Cardiac fibroblast (primary cell): ENCODE measurements at regions not wholly inside any gene's neighbourhood (a gene's known extent, or its start where the extent isn't known, plus 50 kb on each side); places are given as distances from the start of the nearest gene placed in this dataset.
A peak's percentile ranks its signal among the peaks of the same experiment; 100 is the strongest.
"Not testable (repeated sequence)": the region's sequence is repeated elsewhere in the genome, so short reads cannot be mapped to it uniquely, and the experiment has no call there.

ENCODE experiments used
- DNase-seq, 2 donors: peaks; one replicate each; pipeline versions ENCODE4 v3.0.0 to v3.0.0-alpha.2; 2010; ENCODE audit warnings: low read depth in 2 of 2
- H3K4me3 ChIP-seq, 2 donors: replicated peaks in 1 of 2; 1 replicate in 1 of 2; 2 replicates in 1 of 2; pipeline ENCODE4 v1.5.1; 2011; ENCODE audit warnings: low read depth in 2 of 2, low read length in 2 of 2, mild to moderate bottlenecking in 2 of 2, moderate library complexity in 1 of 2
- TF ChIP-seq, protein P1 (sequence below): IDR thresholded peaks from one replicate; pipeline ENCODE4 v1.5.1; 2011; ENCODE audit warnings: low read depth, mild to moderate bottlenecking, low read length, inconsistent platforms

DNA sequence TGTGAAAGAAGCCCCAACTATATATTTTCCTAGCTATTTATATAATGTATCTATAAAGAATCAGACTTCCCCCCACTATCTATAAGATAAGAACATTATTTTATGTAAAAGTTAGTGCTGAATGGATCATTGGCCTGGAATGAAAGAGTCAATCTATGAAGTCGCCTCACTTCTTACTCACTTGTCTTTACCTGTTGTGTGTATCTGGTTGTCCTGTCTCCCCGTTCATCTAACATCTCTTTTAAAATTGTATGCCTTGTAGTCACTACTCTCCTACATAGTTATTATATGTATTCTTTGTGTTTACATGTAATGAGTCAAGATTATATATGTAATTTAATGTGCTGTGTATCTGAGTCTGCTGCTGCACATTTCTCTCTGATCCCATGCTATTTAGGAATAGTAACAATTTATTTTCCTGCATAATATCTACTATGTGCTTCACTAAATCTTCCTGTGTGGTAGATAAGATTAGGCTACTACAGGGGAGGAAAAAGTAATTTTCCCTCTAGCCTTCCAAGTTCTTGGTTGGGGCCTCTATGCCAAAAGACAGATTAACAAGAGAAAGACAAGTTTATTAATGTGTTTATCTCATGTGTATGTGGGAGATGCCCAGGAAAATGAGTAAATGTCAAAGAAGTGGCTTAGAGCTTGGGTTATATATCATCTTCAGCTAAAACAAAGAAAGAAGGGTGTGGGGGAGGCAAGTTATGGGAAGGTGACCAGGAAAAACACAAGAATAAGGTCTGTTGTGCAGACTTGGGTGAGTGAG, 77.6 kb upstream of the FRMPD4 start:
- DNase-seq: no peak
- TF ChIP-seq, protein P1, sequence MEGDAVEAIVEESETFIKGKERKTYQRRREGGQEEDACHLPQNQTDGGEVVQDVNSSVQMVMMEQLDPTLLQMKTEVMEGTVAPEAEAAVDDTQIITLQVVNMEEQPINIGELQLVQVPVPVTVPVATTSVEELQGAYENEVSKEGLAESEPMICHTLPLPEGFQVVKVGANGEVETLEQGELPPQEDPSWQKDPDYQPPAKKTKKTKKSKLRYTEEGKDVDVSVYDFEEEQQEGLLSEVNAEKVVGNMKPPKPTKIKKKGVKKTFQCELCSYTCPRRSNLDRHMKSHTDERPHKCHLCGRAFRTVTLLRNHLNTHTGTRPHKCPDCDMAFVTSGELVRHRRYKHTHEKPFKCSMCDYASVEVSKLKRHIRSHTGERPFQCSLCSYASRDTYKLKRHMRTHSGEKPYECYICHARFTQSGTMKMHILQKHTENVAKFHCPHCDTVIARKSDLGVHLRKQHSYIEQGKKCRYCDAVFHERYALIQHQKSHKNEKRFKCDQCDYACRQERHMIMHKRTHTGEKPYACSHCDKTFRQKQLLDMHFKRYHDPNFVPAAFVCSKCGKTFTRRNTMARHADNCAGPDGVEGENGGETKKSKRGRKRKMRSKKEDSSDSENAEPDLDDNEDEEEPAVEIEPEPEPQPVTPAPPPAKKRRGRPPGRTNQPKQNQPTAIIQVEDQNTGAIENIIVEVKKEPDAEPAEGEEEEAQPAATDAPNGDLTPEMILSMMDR: no peak

GRCh38 chrX:12065251-12065650, 73.0 kb upstream of the FRMPD4 start:
- TF ChIP-seq, protein P1: no peak
- H3K4me3 ChIP-seq: no peak overlapping the region
- DNase-seq: peak; percentile 41 to 55

More for the DNA sequence above, 77.6 kb upstream of the FRMPD4 start:
- H3K4me3 ChIP-seq: no peak overlapping the region

DNA sequence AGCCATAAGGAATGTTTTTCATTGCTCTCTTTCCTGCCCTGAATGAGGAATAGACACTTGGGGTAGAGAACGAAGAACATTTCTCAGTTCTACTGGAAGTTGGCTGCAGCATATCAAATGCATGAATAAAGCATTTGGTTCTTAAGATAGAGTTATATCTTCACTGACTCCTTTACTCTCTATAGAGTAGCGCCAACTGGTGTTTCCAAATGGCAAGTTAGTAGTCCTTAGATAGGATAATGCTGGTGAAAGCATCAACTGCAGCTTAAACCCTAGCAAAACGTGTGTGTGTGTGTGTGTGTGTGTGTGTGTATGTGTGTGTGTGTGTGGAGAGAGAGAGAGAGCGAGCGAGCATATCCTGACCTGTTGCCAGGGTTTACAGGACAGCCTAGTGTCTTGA, 62.2 kb upstream of the FRMPD4 start:
- H3K4me3 ChIP-seq: no peak overlapping the region
- peak; percentile 42 to 60 for DNase-seq
- TF ChIP-seq, protein P1: peak; percentile 61

DNA sequence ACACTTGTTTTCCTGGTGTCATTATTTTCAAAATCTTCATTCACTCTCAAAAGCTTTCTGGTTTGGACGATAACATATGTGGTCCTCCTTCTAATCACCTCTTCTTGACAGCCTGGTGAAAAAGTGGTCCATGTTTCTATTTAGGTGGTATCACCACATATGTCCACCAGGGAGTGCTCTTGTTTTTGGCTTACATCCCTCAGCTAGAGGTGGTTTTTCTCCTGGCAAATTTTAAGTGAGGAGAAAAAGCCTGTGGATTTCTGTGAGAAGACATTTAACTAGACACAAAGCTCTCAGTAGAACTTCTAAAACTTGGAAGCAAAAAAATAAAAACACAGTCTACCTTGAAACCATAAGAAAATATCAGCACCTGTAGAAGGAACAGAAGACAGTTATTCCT, 58.0 kb upstream of the FRMPD4 start:
- DNase-seq: peak; percentile 68 to 73
- TF ChIP-seq, protein P1: peak; percentile 53
- H3K4me3 ChIP-seq: no peak overlapping the region

DNA sequence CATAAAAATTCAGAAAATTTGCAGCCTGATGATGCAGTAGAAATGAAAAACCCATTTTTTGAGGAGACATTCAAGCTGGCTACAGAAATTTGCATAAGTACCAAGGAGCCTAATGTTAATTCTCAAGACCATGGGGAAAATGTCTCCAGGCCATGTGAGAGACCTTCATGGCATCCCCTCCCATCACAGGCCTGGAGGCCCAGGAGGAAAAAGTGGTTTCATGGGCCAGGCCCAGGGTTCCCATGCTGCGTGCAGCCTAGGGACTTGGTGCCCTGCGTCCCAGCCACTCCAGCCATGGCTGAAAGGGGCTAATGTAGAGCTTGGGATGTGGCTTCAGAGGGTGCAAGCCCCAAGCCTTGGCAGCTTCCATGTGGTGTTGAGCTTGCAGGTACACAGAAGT, 55.3 kb upstream of the FRMPD4 start:
- DNase-seq, H3K4me3 ChIP-seq: not testable (repeated sequence)
